ENCODE measurements at regions not wholly inside any gene's neighbourhood (a gene's known extent, or its start where the extent isn't known, plus 50 kb on each side); places are given as distances from the start of the nearest gene placed in this dataset.

GRCh38 chr13:60986301-60986700 lies 429.3 kb downstream of the PCDH20 start:
- TF ChIP-seq POLR2A (IDR thresholded peaks at IDR 0.05): no peak
- no peak for TF ChIP-seq CTCF (IDR thresholded peaks at IDR 0.05)
